MCF 10A (cell line): ENCODE measurements at regions not wholly inside any gene's neighbourhood (a gene's known extent, or its start where the extent isn't known, plus 50 kb on each side); places are given as distances from the start of the nearest gene placed in this dataset.
A peak's percentile ranks its signal among the peaks of the same experiment; 100 is the strongest.

ENCODE experiments used
- BruUV-seq: library from RNA; stranded (reverse); fragments of 400-500 nt; replicated peaks from 2 replicates; lab custom pipeline; 2021; lab: Mats Ljungman, UMichigan
- CTCF ChIA-PET: fragments of 300-600 bp; sonication (Branson Sonifier 250); formaldehyde crosslinking; extraction: SDS; loops from one replicate; lab custom pipeline; 2021; ENCODE audit warnings: antibody characterized with exemption, inconsistent platforms; lab: Yijun Ruan, JAX
- POLR2A ChIA-PET: fragments of 300-600, 350-650 bp; sonication (Branson Sonifier 250); formaldehyde crosslinking; extraction: SDS; loops from one replicate; lab custom pipeline; 2020; ENCODE audit warnings: antibody characterized with exemption, inconsistent platforms; lab: Yijun Ruan, JAX
- DNase-seq: peaks from one replicate; pipeline ENCODE4 v3.0.0-alpha.2; 2018; ENCODE audit not compliant: unreplicated experiment
- H3K27ac Mint-ChIP-seq: one replicate; pipeline ENCODE4 v1.8.0; 2022; ENCODE audit warnings: mild to moderate bottlenecking, low read depth, mixed read lengths; ENCODE audit not compliant: unreplicated experiment
- H3K27me3 Mint-ChIP-seq: one replicate; pipeline ENCODE4 v1.8.0; 2022; ENCODE audit warnings: mixed read lengths; ENCODE audit not compliant: insufficient read depth, unreplicated experiment
- H3K36me3 Mint-ChIP-seq: one replicate; pipeline ENCODE4 v1.8.0; 2022; ENCODE audit warnings: mild to moderate bottlenecking, moderate library complexity, mixed read lengths; ENCODE audit not compliant: insufficient read depth, unreplicated experiment
- H3K4me1 Mint-ChIP-seq: one replicate; pipeline ENCODE4 v1.8.0; 2022; ENCODE audit warnings: mixed read lengths; ENCODE audit not compliant: insufficient read depth, unreplicated experiment
- H3K4me3 Mint-ChIP-seq: one replicate; pipeline ENCODE4 v1.8.0; 2022; ENCODE audit warnings: mild to moderate bottlenecking, moderate library complexity, mixed read lengths; ENCODE audit not compliant: unreplicated experiment
- H3K9me3 Mint-ChIP-seq: one replicate; pipeline ENCODE4 v1.8.0; 2022; ENCODE audit warnings: mixed read lengths; ENCODE audit not compliant: unreplicated experiment
- intact Hi-C: fragments of 100-400 bp; cut with micrococcal nuclease; formaldehyde crosslinking; loops from 2 replicates; pipeline ENCODE4 v1.14.1; 2022
- TF ChIP-seq, protein P1 (sequence below): fragments of 200-600 bp; IDR thresholded peaks from one replicate; pipeline ENCODE4 v1.8.0; 2022; ENCODE audit warnings: antibody characterized with exemption, mild to moderate bottlenecking; ENCODE audit not compliant: unreplicated experiment

DNA sequence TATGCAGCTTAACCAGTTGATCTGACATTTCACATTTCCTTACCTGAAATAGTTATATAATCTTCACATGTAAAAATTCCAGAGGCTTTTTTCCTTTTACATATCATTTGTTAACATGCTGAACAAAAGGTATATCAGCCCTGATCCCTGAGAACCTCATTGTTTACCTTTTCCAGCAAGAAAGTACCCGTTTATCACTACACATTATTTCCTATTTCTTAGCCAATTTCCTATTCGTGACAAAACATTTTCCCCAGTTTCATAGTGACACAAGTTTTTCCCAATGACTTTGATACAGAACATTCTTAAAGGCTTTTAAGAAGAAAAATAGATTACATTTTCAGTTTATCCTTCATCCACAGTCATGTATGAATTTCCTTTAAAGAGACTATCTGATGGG lies 86.6 kb upstream of the DKK2 start:
- no peak overlapping the region for H3K27ac Mint-ChIP-seq
- TF ChIP-seq, protein P1, sequence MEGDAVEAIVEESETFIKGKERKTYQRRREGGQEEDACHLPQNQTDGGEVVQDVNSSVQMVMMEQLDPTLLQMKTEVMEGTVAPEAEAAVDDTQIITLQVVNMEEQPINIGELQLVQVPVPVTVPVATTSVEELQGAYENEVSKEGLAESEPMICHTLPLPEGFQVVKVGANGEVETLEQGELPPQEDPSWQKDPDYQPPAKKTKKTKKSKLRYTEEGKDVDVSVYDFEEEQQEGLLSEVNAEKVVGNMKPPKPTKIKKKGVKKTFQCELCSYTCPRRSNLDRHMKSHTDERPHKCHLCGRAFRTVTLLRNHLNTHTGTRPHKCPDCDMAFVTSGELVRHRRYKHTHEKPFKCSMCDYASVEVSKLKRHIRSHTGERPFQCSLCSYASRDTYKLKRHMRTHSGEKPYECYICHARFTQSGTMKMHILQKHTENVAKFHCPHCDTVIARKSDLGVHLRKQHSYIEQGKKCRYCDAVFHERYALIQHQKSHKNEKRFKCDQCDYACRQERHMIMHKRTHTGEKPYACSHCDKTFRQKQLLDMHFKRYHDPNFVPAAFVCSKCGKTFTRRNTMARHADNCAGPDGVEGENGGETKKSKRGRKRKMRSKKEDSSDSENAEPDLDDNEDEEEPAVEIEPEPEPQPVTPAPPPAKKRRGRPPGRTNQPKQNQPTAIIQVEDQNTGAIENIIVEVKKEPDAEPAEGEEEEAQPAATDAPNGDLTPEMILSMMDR: no peak
- no peaks in the 10 kb centered on the region for H3K27me3 Mint-ChIP-seq
- H3K36me3 Mint-ChIP-seq: no peaks in the 10 kb centered on the region
- ChIA-PET CTCF (no interaction called here), POLR2A (no interaction called here)
- DNase-seq: no peak
- H3K9me3 Mint-ChIP-seq: peaks cover 7% of the 10 kb centered on the region
- intact Hi-C loops: no loop called here
- peaks cover 9% of the 10 kb centered on the region for H3K4me1 Mint-ChIP-seq
- BruUV-seq: no TSS peak
- H3K4me3 Mint-ChIP-seq: no peak overlapping the region

DNA sequence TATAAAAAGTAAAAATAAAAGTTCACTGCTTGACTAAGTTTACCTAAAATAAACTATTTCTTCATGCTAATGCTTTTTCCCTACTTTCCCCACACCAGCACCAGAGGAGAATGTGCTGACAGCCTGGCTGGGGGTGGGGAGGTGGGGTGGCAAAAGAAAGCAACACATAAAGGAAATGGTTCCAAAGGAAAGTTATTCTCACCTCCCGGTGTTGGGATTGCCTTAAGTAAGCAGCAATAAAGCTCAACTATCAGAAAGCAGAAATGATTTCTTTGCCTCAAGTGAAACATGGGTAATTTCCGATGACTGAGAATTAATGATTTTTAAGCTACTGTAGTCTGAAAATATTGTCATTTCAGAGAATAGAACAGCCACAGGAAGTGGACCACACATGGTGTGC lies 84.5 kb upstream of the DKK2 start:
- Mint-ChIP-seq H3K4me3 (no peak overlapping the region), H3K27me3 (no peaks in the 10 kb centered on the region), H3K27ac (no peak overlapping the region), H3K9me3 (peaks cover 7% of the 10 kb centered on the region), H3K36me3 (no peaks in the 10 kb centered on the region), H3K4me1 (no peaks in the 10 kb centered on the region)
- TF ChIP-seq, protein P1: no peak
- no peak for DNase-seq
- ChIA-PET CTCF (no interaction called here), POLR2A (no interaction called here)
- intact Hi-C loops: no loop called here
- no TSS peak for BruUV-seq

DNA sequence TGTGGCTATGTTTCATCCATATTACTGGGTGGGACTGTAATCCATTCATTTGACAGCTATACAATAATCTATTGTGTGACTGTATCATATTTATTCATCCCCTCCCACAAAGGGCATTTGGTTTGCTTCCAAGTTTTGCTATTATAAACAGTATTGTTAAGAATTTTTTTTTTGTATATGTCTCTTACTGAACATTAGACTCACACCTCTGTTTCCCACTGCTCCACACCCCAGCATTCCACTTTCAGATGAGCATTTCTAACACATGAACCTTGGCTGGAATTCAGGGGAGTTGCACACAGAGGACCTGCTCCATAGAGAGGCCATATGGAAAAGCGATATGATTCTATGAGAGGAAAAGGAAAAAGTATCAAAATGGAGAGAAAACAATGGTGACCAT lies 81.6 kb upstream of the DKK2 start:
- Mint-ChIP-seq H3K9me3 (peaks cover 10% of the 10 kb centered on the region), H3K4me3 (no peak overlapping the region), H3K36me3 (no peaks in the 10 kb centered on the region), H3K4me1 (peaks cover 7% of the 10 kb centered on the region), H3K27ac (no peak overlapping the region), H3K27me3 (no peaks in the 10 kb centered on the region)
- intact Hi-C loops: no loop called here
- CTCF ChIA-PET: no interaction called here
- no peak for DNase-seq
- POLR2A ChIA-PET: no interaction called here
- TF ChIP-seq, protein P1: no peak
- BruUV-seq: no TSS peak

DNA sequence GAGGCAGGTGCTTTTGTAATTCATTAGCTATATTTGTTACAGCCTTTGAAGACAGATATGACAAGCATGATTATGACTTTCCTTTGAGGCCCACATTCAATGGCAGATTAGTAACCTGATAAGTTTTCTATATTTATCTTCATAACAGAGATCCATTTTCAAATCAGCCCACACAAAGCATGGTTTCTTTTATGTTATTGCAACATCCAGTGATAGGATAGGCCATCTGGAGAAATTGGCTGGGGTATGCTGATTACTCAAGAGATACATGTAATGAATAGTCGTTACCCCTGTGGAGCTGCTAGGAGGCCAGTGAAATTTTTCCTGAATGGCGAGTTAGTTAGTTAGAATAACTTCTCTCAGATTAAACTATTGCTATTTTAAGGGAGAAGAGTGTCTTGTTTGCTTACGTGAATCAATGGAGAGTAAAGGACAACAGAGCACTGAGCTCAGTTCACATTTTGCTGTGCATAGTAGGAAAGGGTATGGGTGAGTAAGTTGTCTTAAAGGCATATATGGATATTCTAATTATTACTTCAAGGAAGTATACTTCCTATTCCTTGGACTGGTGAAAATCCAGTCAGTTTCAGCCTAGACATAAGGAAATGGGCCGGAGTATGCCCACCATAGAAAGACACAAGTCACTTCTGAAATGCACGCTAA lies 79.2 kb upstream of the DKK2 start:
- TF ChIP-seq, protein P1: no peak
- Mint-ChIP-seq H3K9me3 (peaks cover 19% of the 10 kb centered on the region), H3K36me3 (no peaks in the 10 kb centered on the region), H3K4me1 (peaks cover 7% of the 10 kb centered on the region), H3K27ac (no peak overlapping the region), H3K27me3 (no peaks in the 10 kb centered on the region), H3K4me3 (no peak overlapping the region)
- CTCF ChIA-PET: interaction anchor here (0.7 to 1.3 kb wide), 3 partner anchors 21 to 142 kb away, joined by 3 to 5 read pairs (median 3); no protein-coding TSS in a partner anchor
- intact Hi-C loops: no loop called here
- peak; percentile 29 for DNase-seq
- POLR2A ChIA-PET: interaction anchor here (0.9 kb wide), 1 partner anchor 14 kb away, joined by 3 read pairs; no protein-coding TSS in a partner anchor
- no TSS peak for BruUV-seq
